GM23338 (cell line): ENCODE measurements at regions not wholly inside any gene's neighbourhood (a gene's known extent, or its start where the extent isn't known, plus 50 kb on each side); places are given as distances from the start of the nearest gene placed in this dataset.

Experiments used
- CREB1 ChIP-seq: fragments of 250-450 bp; sonication (Bioruptor Pico); IDR thresholded peaks from 2 replicates; pipeline ENCODE4 v1.5.0; 2020; ENCODE audit warnings: low read depth, mild to moderate bottlenecking, moderate library complexity
- CTCF ChIP-seq, 2 experiments: fragments of 200-600 bp in 1 of 2; sonication (generic) in 1 of 2; conservative IDR thresholded peaks; 2 replicates each; pipeline versions ENCODE4 v1.5.1 to v1.6.1; 2016 to 2017; ENCODE audit warnings: antibody characterized with exemption in 2 of 2, low read depth in 2 of 2, mild to moderate bottlenecking in 2 of 2, moderate library complexity in 1 of 2
- ETS1 ChIP-seq: IDR thresholded peaks from 2 replicates; pipeline ENCODE4 v1.6.1; 2016; ENCODE audit warnings: antibody characterized with exemption
- EZH2 ChIP-seq: fragments of 200-600 bp; sonication (generic); IDR thresholded peaks from one replicate; pipeline ENCODE4 v1.8.0; 2017; ENCODE audit warnings: antibody characterized with exemption, mild to moderate bottlenecking, low read depth; ENCODE audit not compliant: unreplicated experiment
- EZH2phosphoT487 ChIP-seq: fragments of 200-600 bp; sonication (generic); IDR thresholded peaks from one replicate; pipeline ENCODE4 v1.8.1; 2018; ENCODE audit warnings: antibody characterized with exemption; ENCODE audit not compliant: unreplicated experiment
- JUNB ChIP-seq: IDR thresholded peaks from one replicate; pipeline ENCODE4 v1.6.1; 2016; ENCODE audit warnings: antibody characterized with exemption; ENCODE audit not compliant: unreplicated experiment
- POLR2AphosphoS5 ChIP-seq: IDR thresholded peaks from 2 replicates; pipeline ENCODE4 v1.6.1; 2016; ENCODE audit warnings: antibody characterized with exemption, low read depth
- REST ChIP-seq: IDR thresholded peaks from one replicate; pipeline ENCODE4 v1.6.1; 2018; ENCODE audit warnings: antibody characterized with exemption; ENCODE audit not compliant: unreplicated experiment
- STAT1 ChIP-seq: IDR thresholded peaks from one replicate; pipeline ENCODE4 v1.6.1; 2016; ENCODE audit warnings: antibody characterized with exemption; ENCODE audit not compliant: unreplicated experiment
- ZNF331 ChIP-seq: fragments of 250-450 bp; sonication (Bioruptor Pico); IDR thresholded peaks from 2 replicates; pipeline ENCODE4 v1.5.0; 2020; ENCODE audit warnings: low read depth, mild to moderate bottlenecking, moderate library complexity
- ZNF462 ChIP-seq: fragments of 250-450 bp; sonication (Bioruptor Pico); IDR thresholded peaks from 2 replicates; pipeline ENCODE4 v1.5.0; 2020; ENCODE audit warnings: mild to moderate bottlenecking, moderate library complexity

GRCh38 chr17:14779241-14779640 is 478.4 kb downstream of the HS3ST3B1 start:
- TF ChIP-seq CTCF (conservative IDR thresholded peaks at IDR 0.05; ENCODE audit: low read depth in 2 of 2) (no peak), POLR2AphosphoS5 (no peak), EZH2 (no peak), ZNF331 (CRISPR knock-in tag) (no peak), ZNF462 (CRISPR knock-in tag) (no peak), EZH2phosphoT487 (no peak), ETS1 (no peak), CREB1 (no peak), JUNB (no peak), REST (no peak), STAT1 (no peak)
